SIG-M5 treated with dmso at 0.1 percent for 504 hours (cell line): ENCODE measurements at regions not wholly inside any gene's neighbourhood (a gene's known extent, or its start where the extent isn't known, plus 50 kb on each side); places are given as distances from the start of the nearest gene placed in this dataset.
"Not testable (repeated sequence)": the region's sequence is repeated elsewhere in the genome, so short reads cannot be mapped to it uniquely, and the experiment has no call there.

Experiments used
- DNase-seq: peaks from one replicate; lab custom pipeline; 2025; ENCODE audit not compliant: unreplicated experiment; lab: John Stamatoyannopoulos, UW

DNA sequence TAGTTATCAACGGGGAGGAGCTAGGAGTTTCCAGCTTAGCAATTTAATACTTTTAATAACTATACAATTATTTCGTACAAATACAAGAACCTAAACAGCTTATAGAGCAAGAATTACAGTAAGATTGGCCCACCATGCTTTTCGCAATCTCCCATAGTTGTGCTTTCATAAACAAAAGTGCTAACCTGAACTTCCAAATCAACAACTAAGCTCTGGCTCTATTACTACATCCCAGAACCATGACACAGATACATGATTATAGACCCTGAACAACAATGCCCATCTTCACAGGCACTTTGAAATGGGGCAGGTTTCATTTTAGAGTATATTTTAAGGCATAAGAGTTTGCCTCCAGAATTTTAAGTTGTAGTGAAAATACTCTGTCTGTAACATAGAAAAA lies 203.5 kb downstream of the DMRTA1 start:
- DNase-seq = no peak

DNA sequence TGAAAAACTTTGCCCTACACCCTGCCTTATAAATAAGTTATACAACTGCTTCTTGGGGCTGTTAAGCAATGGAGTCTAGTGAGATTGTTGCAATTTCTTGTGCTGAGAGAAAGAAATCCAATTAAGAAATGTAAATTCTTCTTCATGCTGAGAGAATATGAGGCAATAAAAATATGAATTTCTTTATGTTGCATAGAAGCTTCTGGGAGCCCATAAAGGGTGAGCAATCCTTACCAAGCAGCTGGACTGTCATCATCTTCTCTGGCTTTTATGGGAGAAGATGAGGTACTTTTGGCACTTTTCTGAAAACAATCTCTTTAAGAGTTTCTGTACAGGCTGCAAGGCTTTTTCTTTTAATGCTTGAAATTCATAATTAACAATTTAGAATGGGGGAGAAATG lies 204.3 kb downstream of the DMRTA1 start:
- DNase-seq = no peak

- DNase-seq = no peak
Observed at GRCh38 chr9:22654833-22655232, 208.2 kb downstream of the DMRTA1 start.

DNA sequence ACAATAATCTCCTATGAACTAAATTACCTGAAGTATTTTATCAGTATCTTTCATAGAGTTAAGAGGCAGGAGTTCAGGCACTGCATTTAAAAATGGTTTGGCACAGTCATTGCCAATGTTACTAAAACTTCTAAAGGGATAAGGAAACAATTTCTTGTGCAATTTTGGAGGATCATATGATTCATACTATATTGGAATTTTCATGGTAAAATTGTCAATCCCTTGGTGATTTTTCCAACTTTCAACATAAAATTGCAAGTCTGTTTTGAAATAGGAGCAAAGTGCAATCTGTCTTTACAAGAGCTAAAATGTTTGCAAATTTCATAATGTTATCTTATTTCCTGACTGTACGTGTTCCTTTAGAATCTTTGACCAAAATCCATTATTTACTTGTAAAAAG lies 211.1 kb downstream of the DMRTA1 start:
- no peak for DNase-seq

DNA sequence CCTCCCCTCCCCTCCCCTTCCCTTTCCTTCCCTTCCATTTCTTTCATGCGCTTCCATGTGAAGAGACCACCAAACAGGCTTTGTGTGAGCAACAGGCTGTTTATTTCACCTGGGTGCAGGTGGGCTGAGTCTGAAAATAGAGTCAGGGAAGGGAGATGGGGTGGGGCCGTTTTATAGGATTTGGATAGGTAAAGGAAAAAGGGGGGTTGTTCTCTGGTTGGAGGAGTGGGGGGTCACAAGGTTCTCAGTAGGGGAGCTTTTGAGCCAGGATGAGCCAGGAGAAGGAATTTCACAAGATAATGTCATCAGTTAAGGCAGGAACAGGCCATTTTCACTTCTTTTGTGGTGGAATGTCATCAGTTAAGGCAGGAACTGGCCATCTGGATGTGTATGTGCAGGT lies 211.9 kb downstream of the DMRTA1 start:
- not testable (repeated sequence) for DNase-seq

GRCh38 chr9:22682536-22682935 lies 235.9 kb downstream of the DMRTA1 start:
- DNase-seq = no peak

- DNase-seq = no peak
Observed at GRCh38 chr9:22682961-22683699, 236.5 kb downstream of the DMRTA1 start.

GRCh38 chr9:22683700-22684075 lies 237.1 kb downstream of the DMRTA1 start:
- no peak for DNase-seq

GRCh38 chr9:22693156-22693555 lies 246.5 kb downstream of the DMRTA1 start:
- DNase-seq = no peak

DNA sequence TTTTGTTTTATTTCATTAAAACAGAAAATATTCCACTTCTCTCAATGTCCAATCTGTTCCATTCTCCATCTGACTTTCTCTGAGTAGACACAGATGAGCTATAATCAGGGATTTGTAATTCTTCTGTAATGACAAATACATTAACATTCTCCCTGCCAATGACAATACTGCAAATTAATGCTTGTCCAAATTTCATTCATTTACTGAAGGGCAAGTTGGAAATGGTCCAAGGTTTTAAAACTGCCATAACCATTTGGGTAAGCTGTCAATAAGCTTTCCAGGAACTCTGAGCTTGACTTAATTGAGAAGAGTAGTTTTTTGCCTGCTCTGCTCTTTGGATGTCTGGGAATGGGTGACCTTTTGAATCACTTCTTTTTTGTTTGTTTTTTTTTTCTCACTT lies 253.5 kb downstream of the DMRTA1 start:
- no peak for DNase-seq

DNA sequence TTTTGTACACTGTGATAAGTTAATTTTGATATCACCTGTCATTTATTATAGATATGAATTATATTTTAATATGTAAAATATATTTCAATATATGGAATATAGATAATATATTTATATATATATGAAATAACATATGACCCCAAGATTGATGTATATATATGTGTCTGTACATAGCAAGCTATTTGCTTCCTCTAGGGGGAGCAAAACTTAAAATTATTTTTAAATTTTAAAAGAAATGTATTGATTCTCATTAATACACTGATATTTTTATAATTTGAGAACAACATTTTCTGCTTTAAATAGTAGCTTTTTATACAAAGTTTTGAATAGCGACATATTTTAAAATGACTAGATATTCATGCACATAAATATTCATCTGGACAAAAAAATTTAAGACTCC lies 272.0 kb downstream of the DMRTA1 start:
- DNase-seq = no peak

DNA sequence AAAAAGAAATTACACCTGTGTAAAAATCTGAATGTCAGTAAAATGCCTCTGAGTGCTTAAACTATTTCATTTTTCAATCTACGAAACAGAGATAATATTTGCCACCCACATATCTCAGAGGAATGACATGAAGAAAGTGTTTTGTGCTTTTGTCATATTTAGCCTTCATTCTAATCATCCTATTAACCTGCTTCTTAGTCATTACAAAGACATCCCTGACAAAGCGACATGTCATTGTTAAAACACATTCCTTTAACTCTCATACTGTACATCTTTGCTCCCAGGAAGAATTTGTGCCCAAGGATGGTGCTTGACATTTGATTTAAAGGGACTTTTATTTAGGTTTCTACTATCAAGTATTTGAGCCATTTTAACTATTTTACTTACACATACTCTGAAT lies 275.9 kb downstream of the DMRTA1 start:
- DNase-seq = no peak

DNA sequence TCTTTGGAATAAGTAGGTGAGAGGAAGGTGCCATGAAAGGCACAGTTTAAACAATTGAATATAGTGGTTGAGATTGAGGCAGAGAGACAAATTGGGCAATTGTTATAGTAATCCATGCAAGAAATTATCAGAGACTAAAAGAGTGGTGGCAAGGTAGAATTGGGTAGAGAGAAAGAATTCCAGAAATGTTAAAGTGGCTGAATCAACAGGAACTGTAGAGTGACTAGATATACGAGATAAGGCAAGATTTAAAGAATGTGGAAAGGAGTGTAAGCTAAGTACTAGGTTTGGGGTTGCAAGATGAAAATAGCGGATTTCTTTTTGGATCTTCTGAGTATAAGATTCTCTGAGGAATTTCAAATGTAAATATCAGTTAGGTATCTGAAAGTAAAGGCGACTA lies 285.2 kb downstream of the DMRTA1 start:
- no peak for DNase-seq

- no peak for DNase-seq
Observed at GRCh38 chr9:22739712-22740111, 293.1 kb downstream of the DMRTA1 start.

DNA sequence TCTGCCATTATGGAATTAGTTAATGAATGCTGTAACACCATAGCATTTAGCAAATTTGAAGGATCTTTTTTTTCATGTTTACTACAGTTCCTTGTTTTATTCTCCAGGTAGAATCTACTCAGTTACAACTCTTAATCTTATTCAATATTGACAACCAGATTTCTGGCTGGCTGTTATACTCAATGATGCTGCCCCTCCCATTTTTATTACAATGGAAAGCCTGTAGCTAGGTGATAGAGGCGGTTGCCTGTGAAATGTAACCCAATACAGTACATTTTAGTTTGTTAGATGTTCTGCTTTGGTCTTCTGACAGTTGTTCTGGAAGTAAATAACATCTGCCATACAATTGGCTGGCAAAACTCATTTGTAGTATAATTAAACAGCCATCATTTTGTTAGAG lies 294.2 kb downstream of the DMRTA1 start:
- no peak for DNase-seq

- DNase-seq = no peak
Observed at GRCh38 chr9:22742401-22742800, 295.8 kb downstream of the DMRTA1 start.

GRCh38 chr9:22773501-22774220 lies 327.0 kb downstream of the DMRTA1 start:
- DNase-seq = no peak

- DNase-seq = no peak
Observed at GRCh38 chr9:22790329-22790728, 343.7 kb downstream of the DMRTA1 start.

DNA sequence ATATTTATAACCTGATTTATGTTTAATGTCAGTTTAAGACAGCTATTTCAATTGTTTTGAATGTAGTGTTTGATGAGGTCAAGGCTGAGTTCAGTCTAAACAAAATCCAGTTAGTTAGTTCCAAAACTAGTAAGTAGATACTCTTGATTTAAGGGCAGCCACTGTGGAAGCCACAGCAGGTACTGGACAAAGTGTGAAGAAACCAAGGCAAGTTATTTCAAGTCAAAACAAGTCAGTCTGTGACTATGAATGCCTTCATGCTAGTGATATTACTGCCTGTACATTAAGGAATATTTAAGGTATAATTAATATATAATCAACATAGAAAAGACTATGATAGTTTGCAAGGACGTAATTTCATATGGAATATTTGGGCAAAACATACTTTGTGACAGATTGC lies 362.3 kb downstream of the DMRTA1 start:
- DNase-seq = no peak

DNA sequence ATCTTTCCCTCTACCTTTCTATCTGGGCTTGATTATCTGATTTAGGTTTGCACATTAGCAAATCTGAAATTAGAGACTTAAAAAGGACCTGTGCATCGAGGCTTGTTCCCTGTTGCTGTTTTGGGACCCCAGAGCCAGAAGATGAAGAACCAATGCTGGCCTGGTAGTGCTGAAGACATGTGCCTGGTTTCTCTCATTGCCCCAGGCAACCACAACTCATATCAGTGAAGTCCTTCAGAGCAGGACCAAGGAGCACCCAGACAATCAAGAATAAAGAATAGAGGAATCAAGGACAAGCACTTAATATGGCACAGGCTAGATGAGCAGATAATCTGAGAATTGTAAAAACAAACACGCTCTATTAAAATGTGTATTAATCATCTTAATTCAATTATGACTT lies 362.7 kb downstream of the DMRTA1 start:
- DNase-seq = no peak

GRCh38 chr9:22813529-22813928 lies 366.9 kb downstream of the DMRTA1 start:
- peak; percentile 10 for DNase-seq

- DNase-seq = no peak
Observed at GRCh38 chr9:22815246-22815645, 368.6 kb downstream of the DMRTA1 start.

DNA sequence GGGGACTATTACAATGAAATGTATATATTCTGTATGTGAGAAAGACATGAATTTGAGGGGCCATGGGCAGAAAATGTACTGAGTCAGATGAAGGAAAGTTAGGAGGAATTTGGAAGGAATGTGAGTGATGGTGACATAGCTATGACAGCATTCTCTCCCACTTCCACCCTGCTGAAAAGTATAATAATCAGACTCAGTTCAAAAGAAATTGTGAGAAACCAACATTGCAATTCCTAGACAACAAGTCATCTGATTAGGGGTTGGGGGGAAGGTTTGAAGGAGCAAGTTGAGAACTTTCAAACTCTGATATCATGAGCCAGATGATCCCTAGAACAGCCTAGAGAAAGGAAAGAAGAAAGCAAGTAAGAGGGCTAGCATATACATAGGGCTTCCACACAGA lies 370.6 kb downstream of the DMRTA1 start:
- no peak for DNase-seq
